GM18870 (cell line): ENCODE measurements at regions not wholly inside any gene's neighbourhood (a gene's known extent, or its start where the extent isn't known, plus 50 kb on each side); places are given as distances from the start of the nearest gene placed in this dataset.
"Not testable (repeated sequence)": the region's sequence is repeated elsewhere in the genome, so short reads cannot be mapped to it uniquely, and the experiment has no call there.

Experiments used
- ATAC-seq: cut with Tn5 transposase; IDR thresholded peaks from one replicate; pipeline ENCODE4 v1.9.1; 2021; ENCODE audit warnings: moderate library complexity; ENCODE audit not compliant: unreplicated experiment

- no peak for ATAC-seq
These were observed 764.1 kb downstream of the STIM2 start for GRCh38 chr4:27624749-27625148.

GRCh38 chr4:27628609-27629008, 768.0 kb downstream of the STIM2 start:
- no peak for ATAC-seq

GRCh38 chr4:27629532-27630225, 769.0 kb downstream of the STIM2 start:
- no peak for ATAC-seq

- peak; percentile 96 for ATAC-seq
These were observed 775.6 kb downstream of the STIM2 start for GRCh38 chr4:27635936-27636913.

- ATAC-seq, result no peak
These were observed 777.7 kb downstream of the STIM2 start for GRCh38 chr4:27638163-27638915.

GRCh38 chr4:27643101-27643500, 782.5 kb downstream of the STIM2 start:
- no peak for ATAC-seq

GRCh38 chr4:27648416-27648815, 787.8 kb downstream of the STIM2 start:
- no peak for ATAC-seq

- no peak for ATAC-seq
These were observed 801.8 kb downstream of the STIM2 start for GRCh38 chr4:27662426-27662825.

GRCh38 chr4:27666943-27667342, 806.3 kb downstream of the STIM2 start:
- no peak for ATAC-seq

GRCh38 chr4:27668001-27668400, 807.4 kb downstream of the STIM2 start:
- no peak for ATAC-seq

- no peak for ATAC-seq
These were observed 817.4 kb downstream of the STIM2 start for GRCh38 chr4:27678027-27678426.

- peak; percentile 96 for ATAC-seq
These were observed 824.0 kb downstream of the STIM2 start for GRCh38 chr4:27684610-27685011.

GRCh38 chr4:27685091-27685490, 824.5 kb downstream of the STIM2 start:
- no peak for ATAC-seq

GRCh38 chr4:27685947-27686346, 825.3 kb downstream of the STIM2 start:
- ATAC-seq, result no peak

- ATAC-seq, result peak; percentile 90
These were observed 831.5 kb downstream of the STIM2 start for GRCh38 chr4:27692158-27692557.

- no peak for ATAC-seq
These were observed 832.4 kb downstream of the STIM2 start for GRCh38 chr4:27692868-27693634.

GRCh38 chr4:27696257-27696656, 835.6 kb downstream of the STIM2 start:
- not testable (repeated sequence) for ATAC-seq

GRCh38 chr4:27701606-27702005, 841.0 kb downstream of the STIM2 start:
- ATAC-seq, result no peak

GRCh38 chr4:27702730-27703431, 842.2 kb downstream of the STIM2 start:
- ATAC-seq, result no peak

- ATAC-seq, result no peak
These were observed 843.1 kb downstream of the STIM2 start for GRCh38 chr4:27703771-27704170.
